Transverse colon (tissue), 3 donors: ENCODE measurements at regions not wholly inside any gene's neighbourhood (a gene's known extent, or its start where the extent isn't known, plus 50 kb on each side); places are given as distances from the start of the nearest gene placed in this dataset.

ENCODE experiments used
- POLR2A ChIP-seq: fragments of 450-650 bp; IDR thresholded peaks from one replicate; pipeline ENCODE4 v1.6.1; 2016; ENCODE audit warnings: antibody characterized with exemption, mild to moderate bottlenecking, moderate library complexity
- POLR2AphosphoS5 ChIP-seq, 3 donors: sonication (generic); formaldehyde crosslinking; IDR thresholded peaks; one replicate each; pipeline ENCODE4 v1.6.1; 2016; ENCODE audit warnings: antibody characterized with exemption in 3 of 3

DNA sequence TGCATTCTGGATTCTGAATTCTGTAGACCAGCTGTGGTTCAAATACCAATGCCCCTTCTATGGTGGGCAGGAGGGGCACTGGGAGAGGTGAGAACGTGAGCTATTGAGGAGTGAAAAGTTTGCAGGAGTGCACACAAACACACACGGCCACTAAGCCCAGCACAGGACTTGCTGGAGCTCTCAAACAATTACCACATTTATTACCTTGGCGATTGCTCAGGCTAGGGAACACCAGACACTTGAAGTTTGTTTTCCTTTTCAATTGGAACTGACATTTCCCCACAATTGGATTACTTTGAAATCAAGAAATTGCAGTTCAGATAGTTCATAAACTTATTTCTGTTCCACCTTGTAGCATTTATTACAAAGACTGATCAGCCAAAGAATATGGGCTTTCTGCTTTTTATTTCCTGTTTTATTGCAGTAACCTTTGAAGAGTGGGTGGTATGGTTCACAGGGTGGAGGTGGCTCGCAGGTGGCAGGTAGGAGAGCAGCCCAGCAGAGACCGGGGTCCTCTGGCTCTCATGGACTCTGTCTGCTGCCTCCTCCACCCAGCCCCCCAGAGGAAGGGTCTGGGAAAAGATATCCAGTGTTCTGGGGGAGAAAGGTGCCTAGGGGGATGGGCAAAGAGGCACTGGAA lies 429.8 kb upstream of the CCDC196 start:
- no peak for TF ChIP-seq POLR2A
- no peak for TF ChIP-seq POLR2AphosphoS5 (IDR thresholded peaks at IDR 0.05)
